ENCODE measurements at regions not wholly inside any gene's neighbourhood (a gene's known extent, or its start where the extent isn't known, plus 50 kb on each side); places are given as distances from the start of the nearest gene placed in this dataset.
"Not testable (repeated sequence)": the region's sequence is repeated elsewhere in the genome, so short reads cannot be mapped to it uniquely, and the experiment has no call there.

GRCh38 chr12:14213542-14213941 lies 151.9 kb upstream of the ATF7IP start:
- no peak for DNase-seq

GRCh38 chr12:14214495-14214894 lies 151.0 kb upstream of the ATF7IP start:
- no peak for DNase-seq

DNA sequence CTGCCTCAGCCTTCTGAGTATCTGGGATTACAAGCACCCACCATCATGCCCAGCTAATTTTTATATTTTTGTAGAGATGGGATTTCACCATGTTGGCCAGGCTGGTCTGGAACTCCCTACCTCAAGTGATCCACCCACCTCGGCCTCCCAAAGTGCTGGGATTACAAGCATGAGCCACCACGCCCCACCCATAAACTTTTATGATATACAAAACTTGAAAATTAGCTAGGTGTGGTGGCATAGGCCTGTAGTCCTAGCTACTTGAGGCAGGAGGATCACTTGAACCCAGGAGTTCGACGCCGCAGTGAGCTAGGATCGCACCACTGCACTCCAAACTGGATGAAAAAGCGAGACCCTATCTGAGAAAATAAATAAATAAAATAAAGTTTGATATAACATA lies 149.5 kb upstream of the ATF7IP start:
- not testable (repeated sequence) for DNase-seq

- peak; percentile 25 for DNase-seq
Observed at GRCh38 chr12:14216405-14217294, 148.8 kb upstream of the ATF7IP start.

DNA sequence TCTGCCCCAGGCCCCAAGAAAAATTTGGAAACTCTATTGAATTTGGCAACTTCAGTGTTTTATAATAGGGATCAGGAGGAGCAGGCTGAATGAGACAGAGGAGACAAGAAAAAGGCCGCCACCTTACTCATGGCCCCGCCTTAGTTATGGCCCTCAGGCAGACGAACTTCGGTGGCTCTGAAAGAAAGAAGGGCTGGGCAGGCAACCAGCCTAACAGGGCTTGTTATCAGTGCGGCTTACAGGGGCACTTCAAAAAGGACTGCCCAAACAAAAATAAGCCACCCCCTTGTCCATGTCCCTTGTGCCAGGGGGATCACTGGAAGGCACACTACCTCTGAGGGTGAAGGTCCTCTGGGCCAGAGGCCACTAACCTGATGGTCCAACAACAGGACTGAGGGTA lies 146.3 kb upstream of the ATF7IP start:
- DNase-seq: no peak

- DNase-seq: not testable (repeated sequence)
Observed at GRCh38 chr12:14219670-14220069, 145.8 kb upstream of the ATF7IP start.

DNA sequence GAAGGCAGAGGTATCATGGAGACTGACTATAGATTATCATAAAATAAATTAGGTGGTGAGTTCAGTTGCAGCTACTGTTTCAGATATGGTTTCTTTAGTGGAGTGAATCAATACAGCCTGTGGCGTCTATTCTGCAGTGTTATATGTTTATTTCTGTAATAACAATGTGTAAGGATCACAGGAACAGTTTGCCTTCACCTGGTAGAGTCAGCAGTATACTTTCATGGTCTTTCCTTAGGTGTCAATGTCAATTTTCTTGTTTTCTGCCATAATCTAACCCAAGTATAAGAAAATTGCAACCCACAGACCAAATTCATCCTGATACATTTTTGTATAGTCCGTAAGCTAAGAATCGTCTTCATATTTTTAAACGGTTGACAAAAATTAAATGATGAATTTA lies 140.4 kb upstream of the ATF7IP start:
- DNase-seq: no peak

GRCh38 chr12:14235176-14235575 lies 130.3 kb upstream of the ATF7IP start:
- DNase-seq: not testable (repeated sequence)

GRCh38 chr12:14236641-14237040 lies 128.8 kb upstream of the ATF7IP start:
- DNase-seq: not testable (repeated sequence)

GRCh38 chr12:14238221-14238792 lies 127.2 kb upstream of the ATF7IP start:
- no peak for DNase-seq

DNA sequence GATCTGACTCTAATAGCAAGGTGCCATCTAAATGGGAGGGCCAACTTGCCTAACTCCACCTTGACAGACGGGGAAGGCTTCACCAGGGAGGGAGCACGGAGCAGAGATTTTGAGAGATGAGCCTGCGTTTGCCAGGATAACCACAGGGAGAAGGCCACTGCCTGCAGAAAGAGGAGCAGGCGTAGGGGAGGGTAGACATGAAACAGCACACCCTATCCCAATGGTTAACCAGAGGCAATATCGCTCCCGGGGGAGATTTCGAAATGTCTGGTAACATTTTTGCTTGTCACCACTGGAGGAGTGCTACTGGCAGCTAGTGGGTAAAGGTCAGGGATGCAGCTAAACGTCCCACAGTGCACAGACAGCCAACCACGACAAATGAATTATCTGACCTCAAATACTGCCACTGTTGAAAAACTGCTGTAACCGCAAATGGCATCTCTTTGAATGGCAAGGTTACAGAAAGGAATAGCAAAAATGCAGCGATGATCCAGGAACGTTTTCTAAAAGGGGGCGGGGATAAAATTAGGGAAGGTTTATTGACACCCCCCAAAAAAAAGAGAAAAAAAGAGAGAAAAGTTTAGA lies 126.0 kb upstream of the ATF7IP start:
- DNase-seq: peak; percentile 54

GRCh38 chr12:14239935-14240872 lies 125.3 kb upstream of the ATF7IP start:
- DNase-seq: peak; percentile 58

- no peak for DNase-seq
Observed at GRCh38 chr12:14240873-14241220, 124.6 kb upstream of the ATF7IP start.

DNA sequence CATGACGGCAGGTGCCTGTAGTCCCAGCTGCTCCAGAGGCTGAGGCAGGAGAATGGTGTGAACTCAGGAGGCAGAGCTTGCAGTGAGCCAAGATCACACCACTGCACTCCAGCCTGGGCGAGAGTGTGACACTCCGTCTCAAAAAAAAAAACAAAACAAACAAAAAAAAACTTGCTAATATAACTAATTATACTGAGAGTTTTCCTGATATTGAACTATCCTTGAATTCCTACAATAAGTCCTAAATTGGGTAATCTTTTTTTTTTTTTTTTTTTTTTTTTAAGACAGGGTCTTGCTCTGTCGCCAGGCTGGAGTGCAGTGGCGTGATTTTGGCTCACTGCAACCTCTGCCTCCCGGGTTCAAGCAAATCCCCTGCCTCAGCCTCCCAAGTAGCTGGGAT lies 122.7 kb upstream of the ATF7IP start:
- not testable (repeated sequence) for DNase-seq

- no peak for DNase-seq
Observed at GRCh38 chr12:14243941-14244340, 121.5 kb upstream of the ATF7IP start.

DNA sequence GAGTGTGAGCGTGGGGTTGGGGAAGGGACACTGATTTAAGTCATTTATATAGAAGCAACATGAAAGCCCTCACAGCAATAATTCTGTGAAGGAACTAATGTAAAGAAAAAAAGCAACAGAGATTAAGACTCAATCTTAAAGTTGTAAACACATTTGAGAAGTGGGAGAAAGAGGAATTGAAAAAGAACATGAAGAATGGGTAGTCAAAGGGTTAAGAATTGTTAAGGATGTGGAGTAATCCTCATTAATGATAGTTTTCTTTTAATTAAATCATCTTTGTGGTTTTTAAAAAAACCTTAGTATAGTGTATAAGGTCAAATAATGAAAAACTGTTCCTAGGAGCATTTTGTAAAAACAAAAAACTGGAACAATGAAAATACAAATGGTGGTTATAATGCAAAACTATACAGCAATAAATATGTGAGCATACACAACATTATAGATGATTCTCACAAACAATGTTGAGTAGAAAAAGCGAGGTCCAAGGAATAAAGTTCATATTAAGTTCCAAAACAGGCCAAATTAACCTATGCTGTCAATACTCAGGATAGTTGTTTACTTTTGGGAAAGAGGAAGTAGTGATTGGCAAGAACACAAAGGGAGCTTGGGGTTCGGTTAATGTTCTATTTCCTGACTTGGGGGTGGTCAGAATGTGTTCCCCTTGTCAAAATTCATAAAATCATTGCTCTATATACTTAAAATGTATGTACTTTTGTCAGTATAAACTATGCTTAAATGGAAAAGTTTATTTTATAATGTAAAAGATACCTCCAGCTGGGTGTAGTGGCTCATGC lies 120.4 kb upstream of the ATF7IP start:
- no peak for DNase-seq

DNA sequence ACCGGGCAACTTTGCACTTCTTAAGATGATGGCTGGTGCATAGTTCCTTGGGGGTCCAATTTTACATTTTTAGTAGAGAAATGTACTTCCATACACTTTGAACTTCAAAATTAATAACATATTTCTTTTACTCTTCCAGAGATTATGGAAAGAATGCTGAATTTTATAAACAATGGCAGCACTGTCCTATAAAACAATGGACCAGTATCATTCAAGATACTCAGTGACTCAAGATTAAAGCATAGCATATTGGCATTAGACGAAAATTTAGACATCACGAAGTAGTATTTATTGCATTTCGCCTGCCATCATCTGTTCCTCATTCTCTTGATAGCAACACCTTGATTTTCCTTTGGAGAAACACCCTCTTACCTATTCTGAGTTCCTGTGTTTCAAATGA lies 118.3 kb upstream of the ATF7IP start:
- DNase-seq: no peak

GRCh38 chr12:14249368-14249767 lies 116.1 kb upstream of the ATF7IP start:
- no peak for DNase-seq

DNA sequence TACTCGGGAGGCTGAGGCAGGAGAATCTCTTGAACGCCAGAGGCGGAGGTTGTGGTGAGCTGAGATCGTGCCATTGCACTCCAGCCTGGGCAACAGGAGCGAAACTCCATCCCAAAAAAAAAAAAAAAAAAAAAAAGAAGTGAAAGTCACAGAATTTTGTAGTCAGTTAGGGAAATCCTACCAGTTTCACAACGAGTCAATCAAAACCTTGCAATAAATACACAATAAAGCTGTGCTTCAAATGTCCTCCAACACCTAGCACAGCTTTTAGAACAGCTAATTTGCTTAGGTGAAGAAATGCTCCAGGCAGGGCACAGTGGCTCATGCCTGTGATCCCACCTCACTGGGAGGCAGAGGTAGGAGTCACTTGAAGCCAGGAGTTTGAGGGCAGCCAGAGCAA lies 112.8 kb upstream of the ATF7IP start:
- DNase-seq: no peak

DNA sequence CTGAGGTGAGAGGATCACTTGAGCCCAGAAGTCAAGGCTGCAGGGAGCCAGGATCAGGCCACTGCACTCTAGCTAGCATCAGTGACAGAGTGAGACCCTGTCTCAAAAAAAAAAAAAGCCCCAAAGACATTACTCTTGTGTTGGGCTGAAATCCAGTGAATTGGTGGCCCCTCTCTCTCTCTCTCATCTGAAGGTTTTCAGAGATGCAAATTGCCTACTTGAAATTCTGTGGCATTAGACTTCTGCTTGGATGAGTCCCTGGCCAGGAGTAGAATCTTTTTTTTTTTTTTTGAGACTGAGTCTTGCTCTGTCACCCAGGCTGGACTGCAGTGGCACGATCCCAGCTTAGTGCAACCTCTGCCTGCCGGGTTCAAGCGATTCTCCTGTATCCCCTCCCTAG lies 112.0 kb upstream of the ATF7IP start:
- DNase-seq: no peak

- no peak for DNase-seq
Observed at GRCh38 chr12:14254781-14255180, 110.7 kb upstream of the ATF7IP start.

GRCh38 chr12:14256121-14256520 lies 109.4 kb upstream of the ATF7IP start:
- no peak for DNase-seq
